GM23248 (cell line): ENCODE measurements at regions not wholly inside any gene's neighbourhood (a gene's known extent, or its start where the extent isn't known, plus 50 kb on each side); places are given as distances from the start of the nearest gene placed in this dataset.

Experiments used
- EZH2 ChIP-seq: fragments of 200-600 bp; sonication (generic); IDR thresholded peaks from 2 replicates; pipeline ENCODE4 v1.6.1; 2018; ENCODE audit warnings: antibody characterized with exemption, mild to moderate bottlenecking; ENCODE audit not compliant: insufficient read depth, poor library complexity, severe bottlenecking
- EZH2phosphoT487 ChIP-seq: fragments of 200-600 bp; sonication (generic); IDR thresholded peaks from 2 replicates; pipeline ENCODE4 v1.6.1; 2018; ENCODE audit warnings: antibody characterized with exemption, moderate library complexity, mild to moderate bottlenecking, low read depth; ENCODE audit not compliant: insufficient read depth

GRCh38 chr2:235405612-235406361, 88.1 kb upstream of the AGAP1 start:
- TF ChIP-seq EZH2: no peak
- no peak for TF ChIP-seq EZH2phosphoT487
